ENCODE measurements at regions not wholly inside any gene's neighbourhood (a gene's known extent, or its start where the extent isn't known, plus 50 kb on each side); places are given as distances from the start of the nearest gene placed in this dataset.
"Not testable (repeated sequence)": the region's sequence is repeated elsewhere in the genome, so short reads cannot be mapped to it uniquely, and the experiment has no call there.

- DNase-seq (ENCODE audit: low read depth): no peak
- H3K27me3 ChIP-seq (ENCODE audit: control insufficient read depth, insufficient read depth, low read length): no peaks in the 10 kb centered on the region
- no peaks in the 10 kb centered on the region for H3K36me3 ChIP-seq (ENCODE audit: control insufficient read depth, insufficient read depth, low read length)
- H3K4me3 ChIP-seq (ENCODE audit: low read depth, low read length): no peak overlapping the region
- TF ChIP-seq CTCF (IDR thresholded peaks at IDR 0.05; ENCODE audit: insufficient read depth, low read length, poor library complexity, severe bottlenecking): no peak
These were observed 145.2 kb upstream of the CDIN1 start for GRCh38 chr15:36434177-36434576.

- no peak for TF ChIP-seq CTCF (IDR thresholded peaks at IDR 0.05; ENCODE audit: insufficient read depth, low read length, poor library complexity, severe bottlenecking)
- H3K36me3 ChIP-seq (ENCODE audit: control insufficient read depth, insufficient read depth, low read length): no peaks in the 10 kb centered on the region
- H3K4me3 ChIP-seq (ENCODE audit: low read depth, low read length): no peak overlapping the region
- no peaks in the 10 kb centered on the region for H3K27me3 ChIP-seq (ENCODE audit: control insufficient read depth, insufficient read depth, low read length)
- DNase-seq (ENCODE audit: low read depth): no peak
These were observed 140.9 kb upstream of the CDIN1 start for GRCh38 chr15:36438499-36438898.

- no peaks in the 10 kb centered on the region for H3K27me3 ChIP-seq (ENCODE audit: control insufficient read depth, insufficient read depth, low read length)
- no peak for TF ChIP-seq CTCF (IDR thresholded peaks at IDR 0.05; ENCODE audit: insufficient read depth, low read length, poor library complexity, severe bottlenecking)
- H3K36me3 ChIP-seq (ENCODE audit: control insufficient read depth, insufficient read depth, low read length): no peaks in the 10 kb centered on the region
- no peak for DNase-seq (ENCODE audit: low read depth)
- H3K4me3 ChIP-seq (ENCODE audit: low read depth, low read length): no peak overlapping the region
These were observed 132.1 kb upstream of the CDIN1 start for GRCh38 chr15:36447373-36447772.

- Histone ChIP-seq H3K27me3 (ENCODE audit: control insufficient read depth, insufficient read depth, low read length) (no peaks in the 10 kb centered on the region), H3K4me3 (ENCODE audit: low read depth, low read length) (no peak overlapping the region), H3K36me3 (ENCODE audit: control insufficient read depth, insufficient read depth, low read length) (no peaks in the 10 kb centered on the region)
- no peak for DNase-seq (ENCODE audit: low read depth)
- TF ChIP-seq CTCF (IDR thresholded peaks at IDR 0.05; ENCODE audit: insufficient read depth, low read length, poor library complexity, severe bottlenecking): no peak
These were observed 131.0 kb upstream of the CDIN1 start for GRCh38 chr15:36448418-36448817.

GRCh38 chr15:36449084-36449661, 130.3 kb upstream of the CDIN1 start:
- Histone ChIP-seq H3K36me3 (ENCODE audit: control insufficient read depth, insufficient read depth, low read length) (no peaks in the 10 kb centered on the region), H3K4me3 (ENCODE audit: low read depth, low read length) (no peak overlapping the region), H3K27me3 (ENCODE audit: control insufficient read depth, insufficient read depth, low read length) (no peaks in the 10 kb centered on the region)
- no peak for DNase-seq (ENCODE audit: low read depth)
- no peak for TF ChIP-seq CTCF (IDR thresholded peaks at IDR 0.05; ENCODE audit: insufficient read depth, low read length, poor library complexity, severe bottlenecking)

DNA sequence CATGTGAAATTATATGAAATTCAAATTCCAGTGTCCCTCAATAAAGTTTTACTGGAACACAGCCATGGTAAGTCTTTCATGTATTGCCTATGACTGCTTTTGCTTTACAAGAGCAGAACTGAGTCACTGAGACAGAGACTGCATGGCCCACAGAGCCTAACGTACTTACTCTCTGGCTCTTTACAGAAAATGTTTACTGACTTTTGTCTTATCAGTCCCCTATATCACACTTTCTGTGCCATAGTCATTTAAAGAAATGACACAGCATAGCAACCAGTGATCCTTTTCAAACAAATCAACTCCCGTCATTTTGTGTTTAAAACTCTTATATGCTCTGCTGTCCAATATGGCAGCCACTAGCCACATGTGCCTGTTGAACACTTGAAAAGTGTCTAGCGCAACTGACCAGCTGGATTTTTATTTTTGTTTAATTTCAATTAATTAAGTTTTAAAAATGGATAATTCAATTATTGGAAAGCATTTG, 129.7 kb upstream of the CDIN1 start:
- Histone ChIP-seq H3K4me3 (ENCODE audit: low read depth, low read length) (no peak overlapping the region), H3K36me3 (ENCODE audit: control insufficient read depth, insufficient read depth, low read length) (no peaks in the 10 kb centered on the region), H3K27me3 (ENCODE audit: control insufficient read depth, insufficient read depth, low read length) (no peaks in the 10 kb centered on the region)
- no peak for TF ChIP-seq CTCF (IDR thresholded peaks at IDR 0.05; ENCODE audit: insufficient read depth, low read length, poor library complexity, severe bottlenecking)
- no peak for DNase-seq (ENCODE audit: low read depth)

- DNase-seq (ENCODE audit: low read depth); H3K4me3 ChIP-seq (ENCODE audit: low read depth, low read length); H3K27me3 ChIP-seq (ENCODE audit: control insufficient read depth, insufficient read depth, low read length); H3K36me3 ChIP-seq (ENCODE audit: control insufficient read depth, insufficient read depth, low read length): not testable (repeated sequence)
These were observed 125.2 kb upstream of the CDIN1 start for GRCh38 chr15:36454244-36454643.
